IPS-18a (cell line): ENCODE measurements at regions not wholly inside any gene's neighbourhood (a gene's known extent, or its start where the extent isn't known, plus 50 kb on each side); places are given as distances from the start of the nearest gene placed in this dataset.

Experiments used
- H3K27ac ChIP-seq: one replicate; pipeline ENCODE4 v1.5.1; 2013; ENCODE audit warnings: low read length
- H3K27me3 ChIP-seq: one replicate; pipeline ENCODE4 v1.6.1; 2013; ENCODE audit warnings: mild to moderate bottlenecking, low read length; ENCODE audit not compliant: control insufficient read depth, insufficient read depth
- H3K36me3 ChIP-seq: one replicate; pipeline ENCODE4 v1.6.1; 2013; ENCODE audit warnings: low read depth, low read length; ENCODE audit not compliant: control insufficient read depth
- H3K4me1 ChIP-seq: one replicate; pipeline ENCODE4 v1.6.1; 2013; ENCODE audit warnings: low read depth, low read length; ENCODE audit not compliant: control insufficient read depth
- H3K4me3 ChIP-seq: one replicate; pipeline ENCODE4 v1.5.1; 2013; ENCODE audit warnings: low read length
- H3K9ac ChIP-seq: one replicate; pipeline ENCODE4 v1.6.1; 2013; ENCODE audit warnings: mild to moderate bottlenecking, low read length, moderate library complexity
- H3K9me3 ChIP-seq: one replicate; pipeline ENCODE4 v1.6.1; 2013; ENCODE audit warnings: low read depth, low read length; ENCODE audit not compliant: control insufficient read depth

DNA sequence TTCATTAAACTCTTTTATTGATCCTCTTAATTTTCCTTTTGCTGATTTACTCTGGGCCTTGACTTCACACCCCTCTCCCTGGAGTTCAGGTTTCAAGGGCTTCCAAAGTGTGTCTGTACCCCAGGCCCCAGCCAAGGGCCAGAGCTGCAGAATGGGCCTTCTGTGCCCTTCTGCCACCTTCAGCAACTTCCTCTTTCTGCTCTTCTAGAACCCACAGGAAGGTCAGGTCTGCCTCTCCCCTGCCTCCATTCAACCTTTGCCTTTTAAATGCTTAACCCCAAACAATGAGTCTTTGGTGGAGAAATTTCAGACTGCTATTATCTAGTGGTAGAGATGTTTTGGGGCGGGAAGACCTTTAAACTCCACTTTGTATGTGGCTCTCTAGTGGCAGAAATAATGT, 63.1 kb downstream of the TSN start:
- Histone ChIP-seq H3K4me3 (no peak overlapping the region), H3K4me1 (no peaks in the 10 kb centered on the region), H3K9ac (no peak overlapping the region), H3K9me3 (no peaks in the 10 kb centered on the region), H3K27ac (no peak overlapping the region), H3K27me3 (no peaks in the 10 kb centered on the region), H3K36me3 (no peaks in the 10 kb centered on the region)

DNA sequence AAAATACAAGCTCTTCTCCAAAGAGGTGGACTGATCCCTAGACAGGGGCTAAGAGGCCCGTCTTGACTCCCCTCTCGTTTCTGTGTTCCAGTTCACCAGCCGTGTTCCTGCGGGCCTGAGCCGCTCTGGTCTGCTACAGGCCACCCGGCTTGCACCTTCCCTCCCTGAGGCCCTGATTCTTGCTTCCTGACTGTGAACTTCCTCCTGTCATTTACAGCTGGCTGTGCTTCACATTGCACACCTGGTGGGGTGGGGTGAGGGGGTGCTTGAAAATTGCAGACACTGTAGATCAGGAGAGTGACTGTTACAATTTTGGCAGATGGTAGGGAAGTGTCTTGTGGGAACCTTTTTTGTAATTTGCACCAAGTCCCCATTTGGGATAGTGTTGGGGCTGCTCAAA, 64.4 kb downstream of the TSN start:
- Histone ChIP-seq H3K27ac (no peak overlapping the region), H3K36me3 (no peaks in the 10 kb centered on the region), H3K9ac (no peak overlapping the region), H3K4me1 (no peaks in the 10 kb centered on the region), H3K27me3 (no peaks in the 10 kb centered on the region), H3K4me3 (no peak overlapping the region), H3K9me3 (no peaks in the 10 kb centered on the region)

DNA sequence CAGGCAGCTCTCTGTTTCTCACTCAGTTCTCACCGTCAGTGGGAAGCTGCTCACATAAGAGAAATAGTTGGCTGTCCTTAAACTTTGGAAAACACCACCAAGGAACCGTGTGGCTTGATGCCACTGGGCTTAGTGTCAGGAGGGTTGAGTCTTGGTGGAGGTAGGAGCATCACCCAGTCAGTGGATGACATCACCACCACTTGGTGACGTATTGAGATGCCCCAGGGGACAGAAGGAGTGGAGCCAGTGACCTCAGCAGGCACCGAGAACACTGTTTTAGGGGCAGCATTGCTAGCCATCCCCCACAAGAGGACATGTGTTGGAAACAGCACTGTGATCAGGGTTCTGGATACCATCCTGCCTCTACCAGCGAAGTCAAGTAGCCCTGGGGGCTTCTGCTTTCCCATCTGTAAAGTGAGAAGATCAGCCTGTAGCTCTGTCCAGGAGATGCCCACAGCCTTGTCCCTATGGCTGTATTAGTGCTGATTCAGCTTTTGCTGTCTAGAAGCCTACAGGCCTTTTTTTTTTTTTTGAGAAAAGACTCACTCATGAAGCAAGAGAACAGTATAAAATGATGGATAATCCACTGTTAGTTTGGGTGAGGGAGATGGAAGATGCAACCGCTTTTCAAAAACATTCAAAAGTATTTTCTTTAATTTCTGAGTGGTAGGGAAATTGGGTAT, 66.2 kb downstream of the TSN start:
- H3K36me3 ChIP-seq: no peaks in the 10 kb centered on the region

DNA sequence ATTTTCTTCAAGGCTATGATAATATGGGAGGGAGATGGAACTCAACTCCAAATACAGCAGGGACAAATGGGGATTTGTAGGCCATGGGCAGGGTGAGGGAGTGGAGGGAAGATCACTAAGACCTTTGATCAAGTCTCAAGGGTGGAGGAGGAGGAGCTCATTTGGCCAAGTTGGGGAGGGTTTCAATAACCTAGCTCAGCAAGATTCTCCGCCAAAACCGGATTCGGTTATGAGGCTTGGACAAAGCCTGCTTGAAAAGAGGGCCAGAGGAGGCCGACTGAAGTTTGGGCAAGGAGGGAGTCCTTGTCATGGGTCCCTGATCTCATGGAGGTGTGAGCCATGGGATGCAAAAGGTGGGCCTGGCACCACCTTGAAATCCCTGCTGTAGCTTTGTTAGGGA, 68.8 kb downstream of the TSN start:
- H3K4me1 ChIP-seq: peaks cover 6% of the 10 kb centered on the region
- no peak overlapping the region for H3K27ac ChIP-seq

More for the DNA sequence above, 66.2 kb downstream of the TSN start:
- H3K27ac ChIP-seq: no peak overlapping the region
- no peaks in the 10 kb centered on the region for H3K27me3 ChIP-seq
- H3K9ac ChIP-seq: no peak overlapping the region
- H3K9me3 ChIP-seq: no peaks in the 10 kb centered on the region
- H3K4me1 ChIP-seq: no peaks in the 10 kb centered on the region
- no peak overlapping the region for H3K4me3 ChIP-seq

DNA sequence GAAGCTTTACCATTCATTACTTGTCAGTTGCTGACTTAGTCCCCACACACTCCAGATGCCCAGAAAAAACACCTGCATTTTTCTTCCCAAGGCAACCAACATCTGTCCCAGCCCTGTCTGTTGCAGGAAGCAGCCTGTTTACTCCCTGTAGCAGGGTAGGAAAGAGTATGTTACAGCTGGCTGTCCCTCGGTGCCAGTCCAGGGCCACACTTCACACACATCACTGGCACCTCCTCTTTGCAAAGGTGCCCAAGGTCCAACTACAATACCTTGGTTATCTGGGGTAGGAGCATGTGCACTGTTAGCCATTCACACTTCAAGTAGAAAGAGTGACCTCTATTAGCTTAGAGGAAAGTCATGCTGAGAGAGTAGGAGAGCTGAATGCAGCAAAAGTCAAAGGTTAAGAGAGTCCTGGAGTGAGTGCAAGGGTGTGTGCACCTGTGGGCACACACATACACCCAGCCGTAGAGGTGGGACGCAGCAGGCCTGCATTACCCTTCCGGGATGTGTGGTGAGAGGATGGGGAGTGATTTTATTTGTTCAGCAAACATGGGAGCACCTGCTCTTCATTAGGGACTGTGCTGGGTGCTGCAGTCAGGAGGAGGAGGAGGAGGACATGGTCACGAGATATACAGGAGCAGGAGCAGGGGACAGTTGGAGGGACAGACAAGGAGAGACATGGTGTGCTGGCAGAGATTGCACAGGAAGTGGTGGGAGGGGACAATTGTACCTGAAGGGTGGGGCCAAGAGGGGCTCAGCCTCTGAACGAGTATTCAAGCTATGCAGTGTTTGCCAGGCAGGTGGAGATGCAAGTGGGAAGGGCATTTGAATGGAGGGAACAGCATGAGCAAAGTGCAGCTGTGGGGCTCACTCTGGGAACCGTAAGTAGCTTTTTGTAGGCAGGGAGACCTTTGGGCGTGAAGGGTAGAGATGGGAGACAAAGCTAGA, 69.8 kb downstream of the TSN start:
- Histone ChIP-seq H3K27me3 (no peaks in the 10 kb centered on the region), H3K9ac (no peak overlapping the region), H3K9me3 (no peaks in the 10 kb centered on the region), H3K4me3 (no peak overlapping the region), H3K4me1 (peaks cover 6% of the 10 kb centered on the region), H3K36me3 (no peaks in the 10 kb centered on the region), H3K27ac (no peak overlapping the region)

More for the DNA sequence above, 68.8 kb downstream of the TSN start:
- Histone ChIP-seq H3K9me3 (no peaks in the 10 kb centered on the region), H3K36me3 (no peaks in the 10 kb centered on the region), H3K4me3 (no peak overlapping the region), H3K9ac (no peak overlapping the region), H3K27me3 (no peaks in the 10 kb centered on the region)

DNA sequence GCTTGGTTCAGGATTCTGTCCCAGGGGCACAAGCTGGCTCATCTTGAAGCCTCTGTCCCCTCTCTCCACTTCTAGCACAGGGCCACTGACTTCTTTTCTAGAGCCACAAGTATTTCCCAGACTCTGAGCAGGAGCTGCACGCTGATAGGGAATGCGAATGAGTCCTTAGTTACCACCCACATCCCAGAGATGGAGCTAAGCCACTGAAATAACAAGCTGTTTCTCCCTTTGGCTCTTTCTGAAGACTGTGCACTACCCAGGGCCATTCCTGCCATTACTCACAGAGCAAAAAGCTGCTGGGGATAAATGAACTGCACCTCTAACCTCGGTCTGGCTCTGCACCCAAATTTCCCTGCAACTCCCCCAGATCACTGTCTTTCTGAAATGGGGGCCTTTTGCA, 70.6 kb downstream of the TSN start:
- Histone ChIP-seq H3K4me1 (peaks cover 6% of the 10 kb centered on the region), H3K4me3 (no peak overlapping the region), H3K27ac (no peak overlapping the region), H3K9ac (no peak overlapping the region), H3K36me3 (no peaks in the 10 kb centered on the region), H3K9me3 (no peaks in the 10 kb centered on the region), H3K27me3 (no peaks in the 10 kb centered on the region)

DNA sequence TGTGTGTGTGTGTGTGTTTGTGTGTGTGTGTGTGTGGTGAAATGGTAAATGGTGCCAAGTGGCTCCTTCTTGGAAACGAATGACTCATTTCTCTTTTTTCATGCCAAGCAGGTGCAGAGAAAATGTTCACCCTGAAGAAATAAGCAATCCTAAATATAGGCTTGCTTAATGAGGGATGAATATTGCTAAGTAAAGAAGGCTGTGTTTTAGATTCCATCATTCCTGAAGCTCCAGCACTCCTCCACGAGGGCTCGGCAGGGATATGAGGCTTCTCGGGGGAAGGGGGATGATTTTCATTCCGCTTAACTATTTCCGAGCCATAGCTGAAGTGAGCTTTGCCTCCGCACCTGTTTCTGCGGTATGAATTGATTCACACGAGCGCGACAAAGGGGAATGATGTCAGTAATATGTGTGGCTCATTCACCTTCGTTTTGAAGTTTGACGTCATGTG, 72.9 kb downstream of the TSN start:
- Histone ChIP-seq H3K9me3 (no peaks in the 10 kb centered on the region), H3K4me1 (peaks cover 6% of the 10 kb centered on the region), H3K27me3 (no peaks in the 10 kb centered on the region), H3K9ac (no peak overlapping the region), H3K36me3 (no peaks in the 10 kb centered on the region), H3K4me3 (no peak overlapping the region), H3K27ac (no peak overlapping the region)

DNA sequence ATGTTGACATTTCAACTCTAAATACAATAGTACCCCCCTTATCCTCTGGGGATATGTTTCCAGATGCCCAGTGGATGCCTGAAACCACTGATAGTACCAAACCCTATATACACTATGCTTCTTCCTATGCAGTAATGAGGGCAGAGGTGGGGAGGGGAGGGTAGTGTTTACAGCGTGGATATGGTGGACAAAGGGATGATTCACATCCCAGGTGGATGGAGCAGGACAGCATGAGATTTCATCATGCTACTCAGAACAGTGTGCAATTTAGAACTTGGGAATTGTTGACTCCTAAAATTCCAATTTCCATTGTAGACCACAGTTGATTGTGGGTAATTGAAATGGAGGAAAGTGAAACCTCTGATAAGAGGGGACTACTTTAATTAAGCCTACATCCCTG, 75.4 kb downstream of the TSN start:
- Histone ChIP-seq H3K9me3 (no peaks in the 10 kb centered on the region), H3K36me3 (no peaks in the 10 kb centered on the region), H3K4me3 (no peak overlapping the region), H3K27ac (no peak overlapping the region), H3K9ac (no peak overlapping the region), H3K27me3 (no peaks in the 10 kb centered on the region), H3K4me1 (peaks cover 6% of the 10 kb centered on the region)

DNA sequence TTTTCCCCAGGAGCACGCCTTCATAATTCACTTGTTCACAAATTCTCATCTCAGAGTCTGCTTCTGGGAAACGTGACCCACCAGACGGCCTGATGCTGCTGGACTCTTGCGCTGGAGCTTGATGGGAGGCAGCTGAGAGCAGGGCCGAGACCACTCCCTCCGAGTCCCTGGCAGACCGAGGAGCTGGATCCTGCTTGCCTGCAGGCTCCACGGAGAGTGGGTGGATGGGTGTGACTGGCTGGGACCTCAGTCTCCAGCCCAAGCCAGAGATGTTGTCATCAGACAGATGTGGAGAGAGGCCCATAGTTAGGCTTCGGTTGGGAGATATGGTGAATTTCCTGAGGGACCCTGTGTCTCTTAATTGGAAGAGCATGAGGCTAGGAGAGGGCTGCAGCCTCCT, 76.4 kb downstream of the TSN start:
- Histone ChIP-seq H3K9ac (no peak overlapping the region), H3K9me3 (no peaks in the 10 kb centered on the region), H3K4me3 (no peak overlapping the region), H3K27ac (no peak overlapping the region), H3K36me3 (no peaks in the 10 kb centered on the region), H3K4me1 (peaks cover 6% of the 10 kb centered on the region), H3K27me3 (no peaks in the 10 kb centered on the region)

DNA sequence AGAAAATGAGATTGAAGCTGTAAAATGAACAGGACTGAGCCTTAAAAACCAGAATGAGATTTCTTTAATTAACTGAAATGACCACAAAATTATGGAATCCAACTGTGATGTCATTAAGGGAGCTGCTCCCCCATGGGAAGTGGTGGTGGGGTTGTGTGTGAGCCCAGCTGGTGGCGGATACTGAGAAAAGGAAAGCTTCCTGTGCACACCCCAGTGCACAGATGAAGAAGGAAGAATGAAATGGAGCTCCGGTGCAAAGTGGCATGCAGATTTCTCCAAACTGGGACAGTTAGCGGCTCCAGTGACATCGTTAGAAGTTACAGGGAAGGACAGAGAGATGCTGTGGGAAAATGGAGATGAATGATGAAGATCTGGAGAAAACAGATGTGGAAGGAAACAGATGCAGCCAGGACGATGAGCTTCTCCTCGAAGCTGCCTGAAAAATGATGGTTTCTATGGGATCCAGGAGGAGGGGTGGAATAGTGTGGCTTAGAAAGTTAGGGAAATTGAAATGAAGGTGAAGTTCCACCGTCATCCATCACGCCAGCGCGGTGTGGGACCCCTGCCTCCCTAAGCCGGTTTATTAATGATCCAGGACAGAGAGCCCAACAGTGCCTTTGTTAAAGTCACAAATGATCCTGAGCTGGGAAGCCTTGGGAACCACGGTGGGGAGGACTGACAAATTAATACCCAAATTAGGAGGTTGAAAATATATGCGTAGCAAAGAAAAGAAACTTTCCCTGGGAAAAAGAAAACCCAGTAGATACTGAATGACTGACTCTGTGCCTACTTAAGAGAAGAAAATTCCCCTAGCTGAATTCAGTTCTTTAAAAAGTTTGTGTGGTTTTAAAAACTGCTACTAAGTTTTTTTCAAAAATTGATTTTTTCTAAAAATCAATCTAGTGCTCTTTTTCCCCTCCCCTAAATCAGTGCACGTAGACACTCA, 77.2 kb downstream of the TSN start:
- Histone ChIP-seq H3K27ac (no peak overlapping the region), H3K4me1 (peaks cover 6% of the 10 kb centered on the region)

DNA sequence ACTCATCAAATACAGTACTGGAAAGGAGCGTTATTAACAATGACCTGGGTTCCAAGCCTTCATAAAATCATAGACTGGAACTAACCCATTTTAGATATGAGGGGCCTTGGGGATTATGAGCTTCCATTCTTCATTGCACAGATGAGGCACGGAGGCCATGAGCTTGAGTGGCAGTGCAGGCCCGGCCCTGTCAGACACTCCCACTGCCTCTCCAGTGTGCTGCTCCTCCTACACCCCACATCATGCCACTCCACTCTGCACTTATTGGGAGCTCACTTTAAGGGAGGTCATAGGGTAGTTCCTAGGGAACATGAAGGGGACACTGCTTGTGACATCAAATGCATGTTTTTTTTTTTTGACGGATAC, 77.9 kb downstream of the TSN start:
- Histone ChIP-seq H3K9ac (no peak overlapping the region), H3K4me3 (no peak overlapping the region), H3K4me1 (peaks cover 2% of the 10 kb centered on the region), H3K27ac (no peak overlapping the region), H3K36me3 (no peaks in the 10 kb centered on the region), H3K27me3 (no peaks in the 10 kb centered on the region), H3K9me3 (peaks cover 3% of the 10 kb centered on the region)

More for the DNA sequence above, 77.2 kb downstream of the TSN start:
- no peaks in the 10 kb centered on the region for H3K9me3 ChIP-seq
- no peak overlapping the region for H3K9ac ChIP-seq
- H3K36me3 ChIP-seq: no peaks in the 10 kb centered on the region
- H3K4me3 ChIP-seq: no peak overlapping the region
- no peaks in the 10 kb centered on the region for H3K27me3 ChIP-seq
